Naive thymus-derived CD8-positive, alpha-beta T cell (primary cell): ENCODE measurements at regions not wholly inside any gene's neighbourhood (a gene's known extent, or its start where the extent isn't known, plus 50 kb on each side); places are given as distances from the start of the nearest gene placed in this dataset.

Experiments
- ATAC-seq, 2 donors: fragments of 150-1000 bp; cut with Tn5 transposase in 1 of 2; sonication (Bioruptor Pico), chemical (Tn5 transposase) in 1 of 2; 1 replicate in 1 of 2; 2 replicates in 1 of 2; pipeline ENCODE4 v1.10.0; 2021; ENCODE audit warnings: mild to moderate bottlenecking in 2 of 2, moderate library complexity in 2 of 2
- POLR2A ChIA-PET: fragments of 350-600 bp; sonication (Branson Sonifier 250); formaldehyde crosslinking; loops from one replicate; lab custom pipeline; 2021; ENCODE audit warnings: antibody characterized with exemption; lab: Charles Lee
- DNase-seq, 10 donors: peaks; one replicate each; pipeline versions ENCODE4 v3.0.0 to v3.0.0-alpha.2; 2020 to 2022
- H3K27ac Mint-ChIP-seq, 10 donors: one replicate each; pipeline ENCODE4 v1.8.0; 2020 to 2022; ENCODE audit warnings: mild to moderate bottlenecking in 10 of 10, mixed read lengths in 10 of 10, moderate library complexity in 4 of 10, inconsistent platforms in 1 of 10
- H3K27me3 Mint-ChIP-seq, 5 donors: one replicate each; pipeline ENCODE4 v1.8.0; 2021 to 2022; ENCODE audit warnings: mixed read lengths in 5 of 5
- H3K36me3 Mint-ChIP-seq, 3 donors: one replicate each; pipeline ENCODE4 v1.8.0; 2020 to 2022; ENCODE audit warnings: mixed read lengths in 3 of 3, mild to moderate bottlenecking in 2 of 3, inconsistent platforms in 1 of 3
- H3K4me1 Mint-ChIP-seq, 4 donors: one replicate each; pipeline ENCODE4 v1.8.0; 2021 to 2022; ENCODE audit warnings: mixed read lengths in 4 of 4
- H3K4me3 Mint-ChIP-seq, 10 donors: one replicate each; pipeline ENCODE4 v1.8.0; 2020 to 2022; ENCODE audit warnings: mild to moderate bottlenecking in 10 of 10, mixed read lengths in 10 of 10, moderate library complexity in 6 of 10, inconsistent platforms in 1 of 10
- H3K9me3 Mint-ChIP-seq, 9 donors: one replicate each; pipeline ENCODE4 v1.8.0; 2020 to 2022; ENCODE audit warnings: mixed read lengths in 9 of 9, mild to moderate bottlenecking in 3 of 9, inconsistent platforms in 1 of 9, moderate library complexity in 1 of 9

DNA sequence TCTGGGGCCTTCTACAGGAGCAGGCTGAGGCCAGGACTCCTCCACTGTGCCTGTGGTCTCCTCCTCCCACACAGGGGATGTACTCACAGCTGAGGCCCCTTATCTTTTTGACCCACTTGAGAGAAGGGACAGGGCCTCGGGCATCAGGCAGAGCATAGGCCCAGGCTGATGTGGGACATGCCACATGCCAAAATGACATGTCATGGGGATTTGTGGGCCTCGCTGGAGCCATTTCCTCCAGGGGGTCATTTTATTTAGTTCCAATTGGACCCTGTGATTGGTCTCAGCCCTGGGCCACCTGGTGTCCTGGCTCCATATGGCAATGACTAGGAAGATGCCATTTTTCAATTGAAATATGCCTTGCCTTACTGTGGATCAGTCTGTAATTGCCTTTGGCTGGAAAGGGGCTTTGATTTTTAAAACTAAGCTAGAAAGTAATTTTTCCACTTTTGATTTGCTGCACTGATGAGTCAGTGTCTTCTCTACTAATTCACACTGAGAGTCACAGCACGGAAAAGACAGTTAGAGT is 171.1 kb upstream of the NAV2 start:
- no peaks in the 10 kb centered on the region for H3K4me1 Mint-ChIP-seq
- H3K27me3 Mint-ChIP-seq, result peaks cover 4 to 30% (median 11%) of the 10 kb centered on the region in 5 donors
- no peak for ATAC-seq
- no peaks in the 10 kb centered on the region for H3K9me3 Mint-ChIP-seq
- no peak overlapping the region for H3K4me3 Mint-ChIP-seq
- DNase-seq, result no peak
- H3K36me3 Mint-ChIP-seq, result no peaks in the 10 kb centered on the region
- H3K27ac Mint-ChIP-seq, result no peak overlapping the region
- POLR2A ChIA-PET, result no interaction called here

DNA sequence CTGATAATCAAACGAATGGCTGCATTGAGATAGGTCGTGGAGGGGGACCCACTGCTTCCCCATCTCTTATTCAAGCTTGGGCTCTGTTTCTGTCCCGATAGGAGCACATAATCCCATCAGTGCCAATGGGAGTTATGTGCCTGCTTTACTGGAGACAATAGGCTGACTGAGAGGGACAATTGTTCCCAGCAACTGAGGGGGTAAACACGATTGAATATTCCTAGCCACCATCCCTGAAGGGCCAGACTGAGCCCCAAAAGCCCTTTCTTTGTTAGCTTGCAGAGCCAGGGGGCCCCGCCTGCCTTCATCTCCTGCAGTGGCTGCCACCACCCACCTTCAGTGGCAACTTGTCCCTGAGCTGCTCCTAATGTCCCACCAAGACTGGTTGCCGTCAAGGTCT is 172.8 kb upstream of the NAV2 start:
- H3K9me3 Mint-ChIP-seq, result no peaks in the 10 kb centered on the region
- H3K27me3 Mint-ChIP-seq, result peaks cover 3 to 25% (median 14%) of the 10 kb centered on the region in 5 donors
- no peaks in the 10 kb centered on the region for H3K4me1 Mint-ChIP-seq
- ATAC-seq (no peak), DNase-seq (no peak)
- no peak overlapping the region for H3K27ac Mint-ChIP-seq
- H3K4me3 Mint-ChIP-seq, result no peak overlapping the region
- POLR2A ChIA-PET, result no interaction called here
- no peaks in the 10 kb centered on the region for H3K36me3 Mint-ChIP-seq

DNA sequence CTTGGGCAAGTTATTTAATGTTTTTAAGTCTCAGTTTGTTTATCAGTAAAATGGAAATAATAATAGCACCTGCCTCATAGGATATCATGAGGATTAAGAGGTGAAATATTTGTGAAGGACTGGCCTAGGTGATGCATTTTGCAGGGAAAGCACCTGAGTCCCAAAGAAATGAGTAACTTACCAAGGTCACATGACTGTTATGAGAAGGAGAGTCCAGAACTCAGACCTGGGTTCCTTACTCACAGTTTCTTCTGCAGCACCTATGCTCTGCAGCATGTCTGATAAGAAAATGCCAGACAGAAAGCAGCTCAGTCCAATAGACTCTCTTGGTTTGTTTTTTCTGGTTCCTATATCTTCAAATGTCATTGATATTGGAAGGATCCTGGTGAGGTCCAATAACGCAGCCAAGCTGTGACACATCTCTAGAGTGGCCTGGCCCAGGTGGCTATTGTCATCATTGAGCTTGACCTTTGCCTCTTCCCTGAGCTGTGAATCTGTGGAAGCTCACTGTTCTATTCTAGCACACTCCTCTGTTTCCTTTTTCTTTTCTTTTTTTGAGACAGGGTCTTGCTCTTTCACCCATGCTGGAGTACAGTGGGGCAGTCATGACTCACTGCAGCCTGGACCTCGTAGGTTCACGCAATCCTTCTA is 174.7 kb upstream of the NAV2 start:
- Mint-ChIP-seq H3K36me3 (no peaks in the 10 kb centered on the region), H3K27ac (no peak overlapping the region), H3K4me1 (no peaks in the 10 kb centered on the region), H3K4me3 (no peak overlapping the region), H3K9me3 (no peaks in the 10 kb centered on the region), H3K27me3 (peaks cover 0 to 24% (median 12%) of the 10 kb centered on the region in 5 donors)
- no peak for ATAC-seq
- POLR2A ChIA-PET, result no interaction called here
- no peak for DNase-seq

DNA sequence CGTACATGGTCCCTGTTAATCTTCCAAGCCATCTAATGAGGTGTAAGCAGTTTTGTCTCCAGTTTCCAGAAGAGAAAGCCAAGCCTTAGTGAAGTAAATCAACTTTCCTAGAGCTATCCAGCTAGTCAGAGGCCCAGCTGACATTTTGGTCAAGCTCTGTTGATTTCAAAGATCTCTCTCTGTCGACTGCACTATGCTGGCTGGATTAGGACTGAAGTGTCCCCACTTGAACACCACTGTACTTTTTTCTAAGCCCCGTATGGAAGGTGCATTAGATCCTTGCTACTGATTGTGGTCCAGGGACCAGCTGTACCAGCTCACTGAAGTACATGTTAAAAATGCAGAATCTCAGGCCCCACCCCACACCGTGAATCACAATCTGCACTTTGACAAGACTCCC is 176.5 kb upstream of the NAV2 start:
- H3K9me3 Mint-ChIP-seq, result no peaks in the 10 kb centered on the region
- no peak overlapping the region for H3K4me3 Mint-ChIP-seq
- DNase-seq, result no peak
- H3K27ac Mint-ChIP-seq, result no peak overlapping the region
- no peaks in the 10 kb centered on the region for H3K36me3 Mint-ChIP-seq
- H3K4me1 Mint-ChIP-seq, result no peaks in the 10 kb centered on the region
- POLR2A ChIA-PET, result no interaction called here
- ATAC-seq, result no peak
- H3K27me3 Mint-ChIP-seq, result peaks cover 0 to 27% (median 12%) of the 10 kb centered on the region in 5 donors

DNA sequence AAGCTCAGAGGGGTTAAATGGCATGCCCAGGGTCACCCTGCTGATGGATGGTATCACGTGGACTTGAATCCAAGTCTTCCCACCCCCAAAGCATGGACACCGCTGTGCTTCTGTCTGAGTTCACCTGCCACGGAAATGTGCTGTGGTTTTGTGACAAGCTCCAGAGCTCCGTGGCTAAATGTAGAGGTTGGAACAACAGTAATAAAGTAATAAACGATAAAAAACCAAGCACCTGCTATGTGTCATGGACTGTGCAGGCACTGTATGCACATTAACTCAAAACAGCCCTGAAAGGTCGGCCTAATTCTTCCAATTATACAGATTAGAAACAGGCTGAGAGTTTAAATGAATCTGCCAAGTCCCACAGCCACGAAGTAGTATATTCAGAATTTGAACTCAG is 182.1 kb upstream of the NAV2 start:
- Mint-ChIP-seq H3K4me3 (no peak overlapping the region), H3K27me3 (peaks cover 4 to 48% (median 10%) of the 10 kb centered on the region in 5 donors), H3K27ac (no peak overlapping the region), H3K4me1 (no peaks in the 10 kb centered on the region), H3K36me3 (no peaks in the 10 kb centered on the region), H3K9me3 (no peaks in the 10 kb centered on the region)
- DNase-seq (no peak), ATAC-seq (no peak)
- POLR2A ChIA-PET, result no interaction called here

- POLR2A ChIA-PET, result no interaction called here
- H3K9me3 Mint-ChIP-seq, result no peaks in the 10 kb centered on the region
- no peak for ATAC-seq
- H3K27me3 Mint-ChIP-seq, result peaks cover 5 to 24% (median 10%) of the 10 kb centered on the region in 5 donors
- H3K4me3 Mint-ChIP-seq, result no peak overlapping the region
- H3K36me3 Mint-ChIP-seq, result no peaks in the 10 kb centered on the region
- no peak overlapping the region for H3K27ac Mint-ChIP-seq
- no peak for DNase-seq
- no peaks in the 10 kb centered on the region for H3K4me1 Mint-ChIP-seq
Observed at GRCh38 chr11:19526119-19526518, 186.5 kb upstream of the NAV2 start.

- ATAC-seq, result no peak
- no peak overlapping the region for H3K27ac Mint-ChIP-seq
- no peaks in the 10 kb centered on the region for H3K4me1 Mint-ChIP-seq
- peaks cover 5 to 23% (median 10%) of the 10 kb centered on the region in 5 donors for H3K27me3 Mint-ChIP-seq
- no peaks in the 10 kb centered on the region for H3K9me3 Mint-ChIP-seq
- H3K4me3 Mint-ChIP-seq, result no peak overlapping the region
- POLR2A ChIA-PET, result no interaction called here
- no peaks in the 10 kb centered on the region for H3K36me3 Mint-ChIP-seq
- DNase-seq, result no peak
Observed at GRCh38 chr11:19525714-19526113, 186.9 kb upstream of the NAV2 start.

DNA sequence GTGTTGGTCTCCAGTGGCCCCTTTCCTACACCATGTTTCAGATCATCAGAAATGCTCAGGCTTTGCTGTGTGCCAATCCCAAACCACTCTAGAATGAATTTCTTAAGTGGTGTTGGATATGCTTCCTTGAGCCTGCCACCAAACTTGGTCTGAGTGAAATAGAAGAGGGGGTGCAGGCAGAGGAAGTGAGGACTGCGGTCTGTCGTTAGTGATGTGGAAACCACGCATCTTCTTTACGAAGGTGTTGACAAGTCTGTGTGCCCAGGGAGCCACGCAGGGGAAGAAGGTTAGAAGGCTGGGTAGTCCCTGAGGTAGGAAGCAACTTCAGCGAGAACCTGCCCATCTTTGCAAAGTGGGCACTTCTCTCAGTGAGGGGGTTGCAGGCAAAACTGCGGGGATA is 187.4 kb upstream of the NAV2 start:
- H3K4me3 Mint-ChIP-seq, result no peak overlapping the region
- H3K4me1 Mint-ChIP-seq, result no peaks in the 10 kb centered on the region
- H3K27ac Mint-ChIP-seq, result no peak overlapping the region
- DNase-seq (no peak), ATAC-seq (no peak)
- peaks cover 5 to 27% (median 13%) of the 10 kb centered on the region in 5 donors for H3K27me3 Mint-ChIP-seq
- H3K36me3 Mint-ChIP-seq, result no peaks in the 10 kb centered on the region
- H3K9me3 Mint-ChIP-seq, result no peaks in the 10 kb centered on the region
- POLR2A ChIA-PET, result no interaction called here

GRCh38 chr11:19524171-19524671 is 188.4 kb upstream of the NAV2 start:
- H3K27ac Mint-ChIP-seq, result no peak overlapping the region
- no peak for ATAC-seq
- H3K4me1 Mint-ChIP-seq, result no peaks in the 10 kb centered on the region
- no peak for DNase-seq
- no peaks in the 10 kb centered on the region for H3K9me3 Mint-ChIP-seq
- POLR2A ChIA-PET, result no interaction called here
- no peak overlapping the region for H3K4me3 Mint-ChIP-seq
- no peaks in the 10 kb centered on the region for H3K36me3 Mint-ChIP-seq
- peaks cover 3 to 28% (median 13%) of the 10 kb centered on the region in 5 donors for H3K27me3 Mint-ChIP-seq

GRCh38 chr11:19520681-19521080 is 192.0 kb upstream of the NAV2 start:
- ATAC-seq (no peak), DNase-seq (no peak)
- H3K4me3 Mint-ChIP-seq, result no peak overlapping the region
- H3K9me3 Mint-ChIP-seq, result peaks cover 0 to 2% (median 0%) of the 10 kb centered on the region in 9 donors
- peaks cover 1 to 17% (median 3%) of the 10 kb centered on the region in 5 donors for H3K27me3 Mint-ChIP-seq
- POLR2A ChIA-PET, result no interaction called here
- no peaks in the 10 kb centered on the region for H3K36me3 Mint-ChIP-seq
- peaks cover 0 to 1% (median 0%) of the 10 kb centered on the region in 4 donors for H3K4me1 Mint-ChIP-seq
- no peak overlapping the region for H3K27ac Mint-ChIP-seq

DNA sequence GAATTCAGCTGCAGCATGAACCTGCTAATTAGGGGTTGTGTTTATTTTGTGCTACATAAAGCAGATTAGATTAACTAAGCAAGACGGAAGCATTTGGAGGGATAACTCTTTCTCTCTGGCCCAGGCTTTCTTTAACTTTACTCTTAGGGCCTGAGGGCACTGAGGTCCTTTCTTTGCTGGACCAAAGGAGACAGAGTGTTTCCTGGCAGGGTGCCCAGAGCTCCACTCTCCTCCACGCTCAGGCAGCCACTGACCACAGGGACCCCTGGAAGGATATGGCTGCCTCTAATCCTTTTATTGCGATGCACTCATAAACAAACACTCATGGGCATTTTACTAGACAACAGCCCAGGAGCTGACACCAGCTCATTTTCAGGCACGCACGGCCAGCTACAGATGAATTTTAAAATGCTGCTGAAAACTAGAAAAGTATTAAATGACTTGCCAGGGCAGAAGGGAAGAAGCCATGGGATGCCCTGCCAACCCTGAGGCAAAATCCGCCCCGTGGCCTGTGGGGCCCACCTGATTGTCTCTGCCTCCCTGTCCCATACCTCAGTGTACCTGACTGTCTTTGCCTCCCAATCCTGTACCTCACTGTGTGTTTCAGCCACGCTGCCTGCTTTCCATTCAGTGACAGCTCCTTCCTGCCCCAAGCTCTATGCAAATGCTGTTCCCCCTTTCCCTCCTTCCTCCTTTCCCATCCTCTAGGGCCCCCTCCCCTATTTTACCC is 192.6 kb upstream of the NAV2 start:
- POLR2A ChIA-PET, result no interaction called here
- no peak overlapping the region for H3K4me3 Mint-ChIP-seq
- H3K4me1 Mint-ChIP-seq, result peaks cover 0 to 1% (median 0%) of the 10 kb centered on the region in 4 donors
- DNase-seq (no peak), ATAC-seq (no peak)
- H3K27ac Mint-ChIP-seq, result no peak overlapping the region
- H3K27me3 Mint-ChIP-seq, result peaks cover 1 to 19% (median 3%) of the 10 kb centered on the region in 5 donors
- H3K9me3 Mint-ChIP-seq, result peaks cover 0 to 2% (median 0%) of the 10 kb centered on the region in 9 donors
- H3K36me3 Mint-ChIP-seq, result no peaks in the 10 kb centered on the region

DNA sequence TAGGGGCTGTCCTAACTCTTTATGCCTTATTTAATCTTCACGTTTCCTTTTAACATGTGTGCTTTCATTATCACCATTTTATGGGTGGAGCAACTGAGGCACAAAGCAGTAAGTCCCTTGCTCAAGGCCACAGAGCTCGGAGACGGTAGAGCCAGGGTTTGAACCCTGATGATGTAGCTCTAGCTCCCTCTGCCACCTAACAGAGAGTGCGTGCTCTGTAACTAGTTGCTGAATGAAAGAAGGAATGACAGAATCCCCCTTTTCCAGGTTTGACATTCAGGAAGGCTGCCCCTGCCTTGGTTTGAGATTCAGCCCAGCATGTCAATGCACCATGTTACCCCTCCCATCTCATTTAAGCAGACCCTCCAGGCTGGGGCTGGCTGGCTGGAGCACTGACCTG is 193.3 kb upstream of the NAV2 start:
- H3K27me3 Mint-ChIP-seq, result peaks cover 3 to 19% (median 4%) of the 10 kb centered on the region in 5 donors
- H3K4me1 Mint-ChIP-seq, result peaks cover 0 to 1% (median 0%) of the 10 kb centered on the region in 4 donors
- no peak for ATAC-seq
- DNase-seq, result no peak
- H3K4me3 Mint-ChIP-seq, result no peak overlapping the region
- POLR2A ChIA-PET, result no interaction called here
- H3K36me3 Mint-ChIP-seq, result no peaks in the 10 kb centered on the region
- H3K27ac Mint-ChIP-seq, result no peak overlapping the region
- H3K9me3 Mint-ChIP-seq, result peaks cover 0 to 2% (median 0%) of the 10 kb centered on the region in 9 donors

GRCh38 chr11:19513253-19513652 is 199.4 kb upstream of the NAV2 start:
- POLR2A ChIA-PET, result no interaction called here
- Mint-ChIP-seq H3K27me3 (peaks cover 19 to 42% (median 26%) of the 10 kb centered on the region in 5 donors), H3K9me3 (peaks cover 0 to 5% (median 0%) of the 10 kb centered on the region in 9 donors), H3K36me3 (no peaks in the 10 kb centered on the region), H3K4me1 (peaks cover 0 to 3% (median 0%) of the 10 kb centered on the region in 4 donors), H3K27ac (no peak overlapping the region), H3K4me3 (no peak overlapping the region)
- no peak for ATAC-seq
- no peak for DNase-seq
